GM19452 (cell line): ENCODE measurements at regions not wholly inside any gene's neighbourhood (a gene's known extent, or its start where the extent isn't known, plus 50 kb on each side); places are given as distances from the start of the nearest gene placed in this dataset.
"Not testable (repeated sequence)": the region's sequence is repeated elsewhere in the genome, so short reads cannot be mapped to it uniquely, and the experiment has no call there.

Source experiments
- ATAC-seq: cut with Tn5 transposase; IDR thresholded peaks from one replicate; pipeline ENCODE4 v1.9.1; 2021; ENCODE audit not compliant: unreplicated experiment

- no peak for ATAC-seq
Measured at GRCh38 chr3:25945366-25945765, 155.5 kb downstream of the OXSM start.

GRCh38 chr3:25945836-25946235, 155.9 kb downstream of the OXSM start:
- ATAC-seq = no peak

- no peak for ATAC-seq
Measured at GRCh38 chr3:25952133-25952532, 162.2 kb downstream of the OXSM start.

DNA sequence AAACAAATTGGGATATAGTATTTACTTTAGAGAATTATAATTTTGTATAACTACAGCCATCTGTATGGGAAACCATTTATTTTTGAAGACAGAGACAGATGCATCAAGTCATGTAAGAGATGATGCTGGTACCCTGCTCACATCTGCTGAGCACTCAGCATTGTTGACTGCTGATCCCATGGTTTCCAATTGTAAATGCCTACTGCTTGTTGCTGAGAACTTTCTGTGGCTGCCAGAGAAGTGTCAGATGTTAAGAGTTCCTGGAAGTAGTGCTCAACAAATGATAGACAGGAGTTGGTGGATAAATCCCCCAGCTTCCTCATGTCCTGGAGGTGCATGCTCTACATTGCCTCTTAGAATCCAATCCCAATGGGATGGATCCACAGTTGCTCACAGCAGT, 167.1 kb downstream of the OXSM start:
- no peak for ATAC-seq

DNA sequence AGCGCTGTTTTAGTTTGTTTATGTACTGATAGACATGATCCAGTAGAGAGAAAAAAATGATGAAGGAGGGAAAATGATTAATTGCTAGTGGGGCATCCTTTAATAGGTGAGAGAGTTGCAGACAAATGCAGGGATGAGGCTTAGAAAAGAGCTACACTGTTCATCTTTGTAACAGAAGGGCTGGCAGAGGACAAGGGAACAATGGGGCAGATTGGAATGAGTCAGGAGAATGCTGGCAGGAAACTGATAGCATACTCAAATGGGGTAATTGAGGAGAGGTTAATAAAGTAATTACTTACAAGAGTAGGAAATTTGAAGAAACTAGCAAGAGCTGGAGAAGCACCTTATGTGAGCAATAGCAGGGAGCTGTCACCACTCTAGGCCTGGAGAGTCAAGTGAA, 170.9 kb downstream of the OXSM start:
- ATAC-seq = no peak

DNA sequence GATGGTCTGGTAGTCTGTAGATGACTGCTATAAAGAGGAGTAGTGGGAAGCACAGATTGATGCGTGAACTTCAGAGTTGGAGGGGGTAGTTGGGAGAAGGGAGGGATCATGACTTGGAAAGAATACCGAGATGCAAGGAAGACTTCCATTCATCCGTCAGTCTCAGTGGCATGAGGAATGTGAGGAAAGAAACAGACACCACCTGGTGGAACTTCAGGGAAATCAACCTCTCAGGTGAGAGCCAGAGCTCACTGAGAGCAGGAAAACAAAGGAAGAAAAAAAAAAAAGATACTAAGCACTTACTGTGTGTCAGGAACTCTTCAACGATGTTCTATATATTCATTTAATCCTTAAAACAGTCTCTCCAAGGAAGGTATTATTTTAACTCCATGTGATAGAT, 172.4 kb downstream of the OXSM start:
- no peak for ATAC-seq

GRCh38 chr3:25964141-25964540, 174.3 kb downstream of the OXSM start:
- no peak for ATAC-seq

DNA sequence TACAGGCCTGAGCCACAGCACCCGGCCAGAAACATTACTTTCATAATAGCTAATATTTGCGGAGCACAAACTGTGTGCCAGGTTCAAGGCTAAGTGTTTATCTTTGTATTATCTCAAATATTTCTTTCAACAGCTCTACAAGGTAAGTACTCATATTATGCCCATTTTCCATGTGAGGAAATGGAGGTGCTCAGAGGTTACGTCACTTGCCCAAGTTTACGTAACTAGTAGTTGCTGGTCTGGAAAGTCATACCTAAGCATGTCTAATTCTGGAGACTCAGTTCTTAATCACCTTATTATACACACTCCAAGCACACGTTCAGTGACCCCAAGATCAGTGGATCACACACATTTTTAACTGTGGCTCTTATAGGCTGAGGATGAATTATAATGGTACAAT, 177.5 kb downstream of the OXSM start:
- ATAC-seq = no peak

- no peak for ATAC-seq
Measured at GRCh38 chr3:25971736-25972135, 181.8 kb downstream of the OXSM start.

DNA sequence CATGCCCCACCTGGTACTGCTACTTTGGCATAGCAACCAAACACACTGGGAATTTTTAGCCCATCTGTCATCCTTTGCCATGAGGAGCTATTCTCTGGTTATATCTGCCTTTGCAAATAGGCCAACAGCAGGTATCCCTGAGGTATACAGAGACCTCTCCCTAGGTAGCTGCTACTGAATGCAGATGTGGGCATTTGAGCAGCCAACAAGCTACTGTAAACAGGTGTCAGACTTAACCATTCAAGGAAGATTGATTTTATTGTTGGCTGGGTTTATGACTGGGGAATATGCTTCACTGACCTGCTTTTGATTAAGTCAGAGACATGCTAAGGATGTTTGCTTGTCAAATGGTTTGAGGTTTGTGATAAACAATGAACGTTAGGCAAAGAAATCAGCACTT, 183.2 kb downstream of the OXSM start:
- no peak for ATAC-seq

DNA sequence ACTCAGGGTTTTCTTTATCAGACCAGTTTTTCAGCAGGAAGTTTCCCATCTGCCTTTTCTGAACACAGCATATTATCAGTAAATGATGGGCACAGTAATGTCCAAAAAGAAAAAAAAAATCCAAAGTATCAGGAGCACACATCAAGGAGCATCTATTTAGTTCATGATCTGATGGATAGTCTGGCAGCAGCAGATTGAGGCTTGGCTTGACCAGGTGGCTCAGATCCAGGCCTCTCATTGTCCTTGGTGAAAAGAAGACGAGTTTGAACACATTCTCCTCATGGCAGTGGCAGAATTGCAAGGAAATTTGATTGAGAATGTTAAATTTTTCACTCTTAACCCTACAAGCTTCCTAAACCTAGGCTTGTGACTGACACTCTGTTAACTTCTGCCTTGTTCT, 192.9 kb downstream of the OXSM start:
- ATAC-seq = no peak

DNA sequence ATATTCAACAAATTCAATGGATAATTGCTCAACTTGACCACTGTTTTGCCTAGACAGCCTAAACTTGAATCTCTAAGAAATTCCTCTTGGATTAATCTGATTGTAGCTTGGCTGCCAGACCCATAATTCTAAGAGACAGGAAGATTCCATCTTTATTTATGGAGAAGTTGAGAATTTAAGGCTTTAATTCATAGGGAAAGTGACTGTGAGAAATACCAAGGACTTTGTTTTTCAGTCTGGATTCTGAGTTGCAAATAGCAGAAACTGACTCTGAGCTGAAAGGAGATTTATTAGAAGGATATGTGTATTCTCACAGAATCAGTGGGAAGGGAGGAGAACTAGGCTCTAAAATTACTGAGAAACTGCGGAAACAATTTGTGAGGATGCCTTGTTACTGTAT, 195.7 kb downstream of the OXSM start:
- ATAC-seq = no peak

DNA sequence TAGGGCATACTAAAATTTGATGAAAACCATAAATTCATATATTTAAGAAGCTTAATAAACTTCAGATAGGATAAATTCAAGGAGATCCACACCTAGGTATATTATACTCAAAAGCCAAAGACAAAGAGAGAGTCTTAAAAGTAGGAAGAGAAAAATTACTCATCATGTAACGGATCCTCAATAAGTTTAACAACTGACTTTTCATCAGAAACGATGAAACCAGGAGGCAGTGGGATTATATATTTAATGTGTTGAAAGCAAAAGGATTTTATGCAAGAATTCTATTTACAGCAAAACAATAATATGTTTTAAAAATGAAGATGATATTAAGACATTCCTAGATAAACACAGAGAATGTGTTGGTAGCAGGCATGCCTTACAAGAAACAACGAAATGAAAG, 202.7 kb downstream of the OXSM start:
- no peak for ATAC-seq

DNA sequence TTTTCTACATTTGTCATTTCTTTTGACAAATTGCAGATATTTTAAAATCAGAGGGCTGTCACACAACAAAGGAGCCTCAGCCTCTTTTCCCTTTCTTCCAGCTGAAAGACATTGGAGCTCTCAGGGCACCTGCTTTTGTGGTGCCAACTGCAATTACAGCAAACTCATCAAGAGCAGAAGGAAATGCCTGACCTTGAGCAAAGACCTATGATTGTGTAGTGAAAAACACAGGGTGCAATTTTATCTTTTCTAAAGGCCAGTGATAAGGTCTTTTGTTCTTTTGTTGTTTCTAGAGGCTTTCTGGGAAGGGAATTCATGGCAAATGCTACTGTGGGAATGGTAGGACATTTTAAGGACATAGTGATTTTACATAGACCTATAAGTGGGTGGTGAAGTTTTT, 214.3 kb downstream of the OXSM start:
- no peak for ATAC-seq

DNA sequence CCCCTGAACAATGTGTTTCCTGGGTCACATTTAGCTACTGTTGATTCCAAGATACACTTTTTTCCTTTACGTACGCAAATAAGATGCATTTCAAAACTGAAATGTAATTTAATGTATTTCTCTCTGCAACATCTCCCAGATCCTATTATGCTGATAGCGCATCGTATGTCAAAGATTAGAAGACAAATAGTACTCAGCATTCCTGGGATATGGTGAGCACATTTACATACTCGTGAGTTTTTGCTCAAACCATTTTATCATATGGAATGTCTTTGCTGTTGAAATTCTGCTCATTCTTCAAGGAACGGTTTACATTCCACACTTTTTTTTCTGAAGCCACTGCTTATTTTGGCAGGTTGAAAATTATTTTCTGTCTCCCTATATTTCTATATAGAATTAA, 221.4 kb downstream of the OXSM start:
- ATAC-seq = no peak

GRCh38 chr3:26012241-26012745, 222.4 kb downstream of the OXSM start:
- ATAC-seq = no peak

DNA sequence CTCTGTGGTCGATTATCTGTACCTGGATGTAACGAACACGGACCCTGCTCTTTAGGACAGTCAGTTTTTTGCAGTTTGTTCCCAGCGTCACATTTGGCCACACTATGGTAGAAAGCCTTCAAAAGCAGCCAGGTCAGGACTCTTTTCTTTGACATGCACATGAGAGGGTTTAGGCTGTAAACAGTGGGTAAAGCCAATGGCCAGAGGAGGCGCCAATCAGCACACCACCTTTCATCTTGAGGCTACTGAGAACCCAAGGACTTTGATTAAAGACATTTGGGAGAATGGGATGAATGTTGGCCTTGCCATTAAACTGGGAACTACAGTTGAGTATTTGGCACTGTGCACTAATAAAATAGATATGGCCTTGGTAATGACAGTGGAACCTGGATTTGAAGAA, 225.9 kb downstream of the OXSM start:
- no peak for ATAC-seq

DNA sequence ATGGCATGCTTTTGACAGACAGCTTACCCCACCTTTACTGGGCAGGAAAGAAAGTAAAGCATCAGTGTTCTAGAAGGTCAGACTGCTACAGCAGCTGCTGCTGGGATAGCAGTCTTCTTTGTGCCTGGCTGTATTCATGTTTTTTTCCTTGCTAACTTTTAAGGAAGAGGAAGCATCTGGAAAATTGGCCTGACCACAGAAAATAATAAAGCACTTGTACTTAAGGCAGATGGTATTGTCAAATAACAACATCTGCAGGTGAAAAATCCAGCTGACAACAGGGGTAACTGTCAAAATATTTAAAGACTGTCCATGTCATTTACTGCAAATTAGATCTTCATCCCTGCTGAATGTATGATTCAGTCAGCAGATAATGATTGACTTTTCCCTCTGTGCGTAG, 229.0 kb downstream of the OXSM start:
- ATAC-seq = no peak

DNA sequence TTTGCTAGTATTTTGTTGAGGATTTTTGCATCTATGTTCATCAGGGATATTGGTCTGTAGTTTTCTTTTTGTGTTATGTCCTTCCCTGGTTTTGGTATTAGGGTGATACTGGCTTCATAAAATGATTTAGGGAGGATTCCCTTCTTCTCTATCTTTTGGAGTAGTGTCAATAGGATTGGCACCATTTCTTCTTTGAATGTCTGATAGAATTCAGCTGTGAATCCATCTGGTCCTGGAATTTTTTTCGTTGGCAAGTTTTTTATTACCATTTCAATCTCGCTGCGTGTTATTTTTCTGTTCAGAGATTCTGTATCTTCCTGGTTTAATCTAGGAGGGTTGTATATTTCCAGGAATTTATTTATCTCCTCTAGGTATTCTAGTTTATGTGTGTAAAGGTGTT, 234.3 kb downstream of the OXSM start:
- ATAC-seq = not testable (repeated sequence)

DNA sequence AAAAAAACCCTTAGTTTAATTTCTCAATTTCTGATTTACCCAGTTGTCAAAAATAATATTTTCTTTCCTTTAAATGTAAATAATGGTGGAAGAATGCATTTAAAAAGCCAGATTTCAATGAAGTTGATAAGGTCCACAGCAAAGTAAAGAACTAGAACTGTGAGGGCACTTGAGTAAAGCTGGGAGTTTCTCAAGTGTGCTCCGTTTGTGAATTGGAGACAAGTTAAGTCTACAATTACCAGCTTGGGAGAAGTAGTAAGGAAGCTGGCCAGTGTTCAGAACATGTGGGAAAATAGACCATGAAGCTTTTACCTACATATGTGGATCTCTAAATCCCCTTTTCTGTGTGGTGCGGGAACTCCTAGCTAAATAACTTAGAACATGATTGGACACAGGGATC, 239.4 kb downstream of the OXSM start:
- ATAC-seq = no peak

- not testable (repeated sequence) for ATAC-seq
Measured at GRCh38 chr3:26042126-26042525, 252.2 kb downstream of the OXSM start.

DNA sequence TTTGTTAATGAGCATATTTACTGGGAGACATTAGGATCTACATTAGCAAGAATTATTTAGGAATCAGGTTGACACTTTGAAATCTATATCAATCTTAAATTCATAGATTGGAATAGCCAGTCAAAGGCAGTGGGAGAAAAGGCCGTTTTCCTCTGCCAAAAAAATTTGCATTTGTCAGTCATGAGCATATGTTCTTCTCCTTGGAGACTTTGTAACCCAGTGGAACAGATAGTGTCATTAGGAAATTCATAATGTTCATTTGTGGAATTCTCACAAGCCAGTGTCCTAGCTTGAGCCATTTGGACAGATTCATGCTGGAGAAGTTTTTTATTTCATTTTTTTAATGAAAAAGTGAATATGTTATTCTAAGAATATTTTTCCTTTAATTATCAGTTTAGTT, 260.1 kb downstream of the OXSM start:
- no peak for ATAC-seq

DNA sequence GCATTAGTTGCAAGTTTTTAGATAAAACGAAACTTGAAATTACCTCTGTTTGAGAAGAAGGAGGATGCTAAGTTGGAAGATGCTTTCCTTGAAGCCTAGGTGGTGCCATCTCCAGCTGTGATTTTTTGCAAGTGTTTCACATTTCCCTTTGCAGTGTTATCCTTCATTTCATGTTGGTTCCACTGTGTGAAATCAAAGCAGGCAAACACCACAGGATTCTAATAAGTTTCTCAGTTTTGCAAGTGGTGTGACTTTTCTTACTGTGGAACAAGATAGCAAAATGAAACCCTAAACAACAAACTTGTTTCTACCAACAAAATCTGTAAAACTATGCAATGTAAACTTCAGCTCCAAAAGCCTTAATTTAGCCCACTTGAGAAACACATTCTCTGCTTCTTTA, 260.9 kb downstream of the OXSM start:
- ATAC-seq = no peak

- ATAC-seq = no peak
Measured at GRCh38 chr3:26058901-26059321, 269.0 kb downstream of the OXSM start.
